GM12865 (cell line): ENCODE measurements at regions not wholly inside any gene's neighbourhood (a gene's known extent, or its start where the extent isn't known, plus 50 kb on each side); places are given as distances from the start of the nearest gene placed in this dataset.

Source experiments
- DNase-seq: peaks from one replicate; pipeline ENCODE4 v3.0.0; 2010; ENCODE audit warnings: low read depth
- H3K4me3 ChIP-seq: 2 replicates; pipeline ENCODE4 v1.5.1; 2011; ENCODE audit warnings: mild to moderate bottlenecking, low read depth, low read length, control low read depth
- CTCF ChIP-seq: IDR thresholded peaks from 2 replicates; pipeline ENCODE4 v1.5.1; 2011; ENCODE audit warnings: low read length, control low read depth, low read depth, inconsistent platforms; ENCODE audit not compliant: insufficient read depth; ENCODE audit errors: missing control alignments

GRCh38 chr12:115013236-115013981, 329.4 kb upstream of the TBX3 start:
- no peak for DNase-seq
- no peak overlapping the region for H3K4me3 ChIP-seq
- no peak for TF ChIP-seq CTCF

GRCh38 chr12:115012861-115013235, 328.9 kb upstream of the TBX3 start:
- TF ChIP-seq CTCF = no peak
- no peak overlapping the region for H3K4me3 ChIP-seq
- DNase-seq = no peak

- no peak for TF ChIP-seq CTCF
- no peak overlapping the region for H3K4me3 ChIP-seq
- DNase-seq = no peak
These were observed 327.7 kb upstream of the TBX3 start for GRCh38 chr12:115011703-115012102.

- no peak for TF ChIP-seq CTCF
- no peak overlapping the region for H3K4me3 ChIP-seq
- peak; percentile 3 for DNase-seq
These were observed 326.5 kb upstream of the TBX3 start for GRCh38 chr12:115010324-115010995.

GRCh38 chr12:115008929-115009328, 325.0 kb upstream of the TBX3 start:
- H3K4me3 ChIP-seq = no peak overlapping the region
- peak; percentile 67 for DNase-seq
- no peak for TF ChIP-seq CTCF

GRCh38 chr12:115004470-115005146, 320.6 kb upstream of the TBX3 start:
- no peak for DNase-seq
- no peak overlapping the region for H3K4me3 ChIP-seq
- TF ChIP-seq CTCF = no peak
